NCI-H2227 (cell line): ENCODE measurements at regions not wholly inside any gene's neighbourhood (a gene's known extent, or its start where the extent isn't known, plus 50 kb on each side); places are given as distances from the start of the nearest gene placed in this dataset.

ENCODE experiments used
- DNase-seq: peaks from one replicate; lab custom pipeline; 2025; ENCODE audit not compliant: unreplicated experiment; lab: John Stamatoyannopoulos, UW

GRCh38 chr20:10986586-10986985 lies 312.8 kb upstream of the JAG1 start:
- no peak for DNase-seq

- DNase-seq = no peak
Observed at GRCh38 chr20:10987651-10988383, 314.0 kb upstream of the JAG1 start.

- no peak for DNase-seq
Observed at GRCh38 chr20:10990625-10991382, 317.0 kb upstream of the JAG1 start.

GRCh38 chr20:10992731-10993130 lies 318.9 kb upstream of the JAG1 start:
- DNase-seq = no peak

- DNase-seq = no peak
Observed at GRCh38 chr20:10994991-10995700, 321.3 kb upstream of the JAG1 start.

- no peak for DNase-seq
Observed at GRCh38 chr20:10998476-10998875, 324.7 kb upstream of the JAG1 start.

GRCh38 chr20:11000416-11000815 lies 326.6 kb upstream of the JAG1 start:
- DNase-seq = no peak

GRCh38 chr20:11001302-11001701 lies 327.5 kb upstream of the JAG1 start:
- DNase-seq = no peak

GRCh38 chr20:11001764-11002540 lies 328.2 kb upstream of the JAG1 start:
- DNase-seq = no peak

- DNase-seq = no peak
Observed at GRCh38 chr20:11003341-11003740, 329.5 kb upstream of the JAG1 start.

GRCh38 chr20:11008444-11009033 lies 334.7 kb upstream of the JAG1 start:
- DNase-seq = peak; percentile 36

GRCh38 chr20:11011653-11012052 lies 337.9 kb upstream of the JAG1 start:
- no peak for DNase-seq

GRCh38 chr20:11012975-11013374 lies 339.2 kb upstream of the JAG1 start:
- no peak for DNase-seq

GRCh38 chr20:11013801-11014200 lies 340.0 kb upstream of the JAG1 start:
- no peak for DNase-seq

GRCh38 chr20:11015440-11015839 lies 341.6 kb upstream of the JAG1 start:
- no peak for DNase-seq

- DNase-seq = no peak
Observed at GRCh38 chr20:11017446-11017845, 343.6 kb upstream of the JAG1 start.

- no peak for DNase-seq
Observed at GRCh38 chr20:11018668-11019170, 344.9 kb upstream of the JAG1 start.

- no peak for DNase-seq
Observed at GRCh38 chr20:11020712-11021111, 346.9 kb upstream of the JAG1 start.

- DNase-seq = no peak
Observed at GRCh38 chr20:11027224-11027623, 353.4 kb upstream of the JAG1 start.

GRCh38 chr20:11030351-11030750 lies 356.6 kb upstream of the JAG1 start:
- no peak for DNase-seq

- DNase-seq = no peak
Observed at GRCh38 chr20:11031300-11031699, 357.5 kb upstream of the JAG1 start.
